Osteoblast (primary cell): ENCODE measurements at regions not wholly inside any gene's neighbourhood (a gene's known extent, or its start where the extent isn't known, plus 50 kb on each side); places are given as distances from the start of the nearest gene placed in this dataset.
"Not testable (repeated sequence)": the region's sequence is repeated elsewhere in the genome, so short reads cannot be mapped to it uniquely, and the experiment has no call there.

ENCODE experiments used
- DNase-seq: peaks from one replicate; pipeline ENCODE4 v3.0.0; 2011; ENCODE audit warnings: low spot score, mixed read lengths; ENCODE audit not compliant: insufficient read length; ENCODE audit errors: missing footprints
- H2AFZ ChIP-seq: 2 replicates; pipeline ENCODE4 v1.6.0; 2011; ENCODE audit warnings: mild to moderate bottlenecking, low read length
- H3K27ac ChIP-seq: 2 replicates; pipeline ENCODE4 v1.5.1; 2011; ENCODE audit warnings: mild to moderate bottlenecking, low read depth, low read length, moderate library complexity
- H3K27me3 ChIP-seq: 2 replicates; pipeline ENCODE4 v1.6.0; 2012; ENCODE audit warnings: mild to moderate bottlenecking, control low read depth, inconsistent platforms, low read length, moderate library complexity; ENCODE audit not compliant: insufficient read depth
- H3K36me3 ChIP-seq: 2 replicates; pipeline ENCODE4 v1.5.1; 2011; ENCODE audit warnings: mild to moderate bottlenecking, low read length, control low read depth, moderate library complexity; ENCODE audit not compliant: insufficient read depth
- H3K4me1 ChIP-seq: 2 replicates; pipeline ENCODE4 v1.5.1; 2011; ENCODE audit warnings: mild to moderate bottlenecking, low read length, control low read depth, moderate library complexity; ENCODE audit not compliant: insufficient read depth
- H3K4me2 ChIP-seq: 2 replicates; pipeline ENCODE4 v1.6.0; 2011; ENCODE audit warnings: mild to moderate bottlenecking, low read length; ENCODE audit not compliant: insufficient read depth
- H3K4me3 ChIP-seq: fragments of 200-600 bp; sonication (generic); 3 replicates; pipeline ENCODE4 v1.5.1; 2012; ENCODE audit warnings: mild to moderate bottlenecking, low read length, inconsistent platforms; ENCODE audit not compliant: insufficient read depth
- H3K79me2 ChIP-seq: 2 replicates; pipeline ENCODE4 v1.6.0; 2012; ENCODE audit warnings: mild to moderate bottlenecking, low read length, control low read depth, inconsistent platforms; ENCODE audit not compliant: insufficient read depth
- H3K9me3 ChIP-seq: 2 replicates; pipeline ENCODE4 v1.5.1; 2011; ENCODE audit warnings: low read depth, low read length, control low read depth
- H4K20me1 ChIP-seq: 2 replicates; pipeline ENCODE4 v1.6.0; 2012; ENCODE audit warnings: mild to moderate bottlenecking, low read length, control low read depth; ENCODE audit not compliant: insufficient read depth
- TF ChIP-seq, protein P1 (sequence below): IDR thresholded peaks from 2 replicates; pipeline ENCODE4 v1.5.1; 2011; ENCODE audit warnings: mild to moderate bottlenecking, low read depth, low read length, moderate library complexity; ENCODE audit errors: extremely low read depth

DNA sequence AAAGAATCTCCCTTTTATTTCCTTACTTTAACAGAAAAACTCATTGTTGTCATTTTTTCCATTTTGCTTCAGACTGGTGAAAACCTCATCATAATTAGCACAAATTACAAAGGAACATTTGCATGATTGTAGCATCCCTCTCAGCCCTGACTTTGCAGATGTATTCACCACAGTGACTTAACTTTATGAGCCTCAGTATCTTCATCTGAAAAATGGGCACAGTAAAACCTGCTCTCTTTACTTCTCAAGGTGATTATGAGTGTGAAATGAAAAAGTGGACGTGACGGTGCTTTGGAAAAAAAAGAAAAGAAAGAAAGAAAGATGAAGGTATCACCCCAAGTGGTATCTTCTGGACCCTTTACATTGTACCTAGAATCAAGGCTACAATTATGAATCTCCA is 193.4 kb upstream of the TOX3 start:
- peaks cover 5% of the 10 kb centered on the region for H3K9me3 ChIP-seq
- H3K36me3 ChIP-seq, result no peaks in the 10 kb centered on the region
- no peak overlapping the region for H3K4me2 ChIP-seq
- no peak overlapping the region for H3K4me3 ChIP-seq
- TF ChIP-seq, protein P1, sequence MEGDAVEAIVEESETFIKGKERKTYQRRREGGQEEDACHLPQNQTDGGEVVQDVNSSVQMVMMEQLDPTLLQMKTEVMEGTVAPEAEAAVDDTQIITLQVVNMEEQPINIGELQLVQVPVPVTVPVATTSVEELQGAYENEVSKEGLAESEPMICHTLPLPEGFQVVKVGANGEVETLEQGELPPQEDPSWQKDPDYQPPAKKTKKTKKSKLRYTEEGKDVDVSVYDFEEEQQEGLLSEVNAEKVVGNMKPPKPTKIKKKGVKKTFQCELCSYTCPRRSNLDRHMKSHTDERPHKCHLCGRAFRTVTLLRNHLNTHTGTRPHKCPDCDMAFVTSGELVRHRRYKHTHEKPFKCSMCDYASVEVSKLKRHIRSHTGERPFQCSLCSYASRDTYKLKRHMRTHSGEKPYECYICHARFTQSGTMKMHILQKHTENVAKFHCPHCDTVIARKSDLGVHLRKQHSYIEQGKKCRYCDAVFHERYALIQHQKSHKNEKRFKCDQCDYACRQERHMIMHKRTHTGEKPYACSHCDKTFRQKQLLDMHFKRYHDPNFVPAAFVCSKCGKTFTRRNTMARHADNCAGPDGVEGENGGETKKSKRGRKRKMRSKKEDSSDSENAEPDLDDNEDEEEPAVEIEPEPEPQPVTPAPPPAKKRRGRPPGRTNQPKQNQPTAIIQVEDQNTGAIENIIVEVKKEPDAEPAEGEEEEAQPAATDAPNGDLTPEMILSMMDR, result no peak
- H3K27ac ChIP-seq, result no peak overlapping the region
- no peak overlapping the region for H2AFZ ChIP-seq
- DNase-seq, result no peak
- no peaks in the 10 kb centered on the region for H3K27me3 ChIP-seq
- H3K79me2 ChIP-seq, result no peaks in the 10 kb centered on the region
- H3K4me1 ChIP-seq, result no peaks in the 10 kb centered on the region
- no peaks in the 10 kb centered on the region for H4K20me1 ChIP-seq

GRCh38 chr16:52738992-52739391 is 192.0 kb upstream of the TOX3 start:
- H3K9me3 ChIP-seq, DNase-seq, H3K4me2 ChIP-seq, H3K4me1 ChIP-seq, H3K79me2 ChIP-seq, H3K4me3 ChIP-seq, H4K20me1 ChIP-seq, H3K27me3 ChIP-seq, H3K27ac ChIP-seq, H2AFZ ChIP-seq, H3K36me3 ChIP-seq: not testable (repeated sequence)

GRCh38 chr16:52731219-52731875 is 184.4 kb upstream of the TOX3 start:
- no peaks in the 10 kb centered on the region for H4K20me1 ChIP-seq
- H3K4me2 ChIP-seq, result no peak overlapping the region
- H3K9me3 ChIP-seq, result no peaks in the 10 kb centered on the region
- no peak overlapping the region for H3K27ac ChIP-seq
- no peaks in the 10 kb centered on the region for H3K79me2 ChIP-seq
- H3K4me1 ChIP-seq, result no peaks in the 10 kb centered on the region
- no peak overlapping the region for H3K4me3 ChIP-seq
- H2AFZ ChIP-seq, result no peak overlapping the region
- no peak for DNase-seq
- TF ChIP-seq, protein P1, result no peak
- H3K27me3 ChIP-seq, result no peaks in the 10 kb centered on the region
- H3K36me3 ChIP-seq, result no peaks in the 10 kb centered on the region

DNA sequence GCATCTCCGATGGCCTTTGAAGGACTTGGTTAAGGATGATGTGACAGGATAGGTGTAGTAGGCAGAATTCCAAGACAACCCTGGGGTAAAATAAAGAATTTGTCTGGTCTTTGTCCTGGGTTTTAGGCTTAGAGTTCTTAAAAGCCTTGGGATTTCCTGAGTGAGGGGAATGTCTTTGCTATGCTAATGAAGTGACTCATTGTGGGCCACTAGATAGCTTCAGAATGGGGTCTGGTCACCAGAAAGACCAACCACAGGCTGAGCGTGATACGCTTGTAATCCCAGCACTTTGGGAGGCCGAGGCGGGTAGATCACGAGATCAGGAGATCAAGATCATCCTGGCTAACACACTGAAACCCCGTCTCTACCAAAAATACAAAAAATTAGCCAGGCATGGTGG is 182.8 kb upstream of the TOX3 start:
- Histone ChIP-seq H3K27me3 (no peaks in the 10 kb centered on the region), H2AFZ (no peak overlapping the region), H3K9me3 (no peaks in the 10 kb centered on the region), H3K27ac (no peak overlapping the region), H3K36me3 (no peaks in the 10 kb centered on the region), H4K20me1 (no peaks in the 10 kb centered on the region), H3K4me3 (no peak overlapping the region), H3K4me1 (no peaks in the 10 kb centered on the region), H3K79me2 (no peaks in the 10 kb centered on the region), H3K4me2 (no peak overlapping the region)
- TF ChIP-seq, protein P1, result no peak
- DNase-seq, result no peak
